ENCODE measurements at regions not wholly inside any gene's neighbourhood (a gene's known extent, or its start where the extent isn't known, plus 50 kb on each side); places are given as distances from the start of the nearest gene placed in this dataset.

DNA sequence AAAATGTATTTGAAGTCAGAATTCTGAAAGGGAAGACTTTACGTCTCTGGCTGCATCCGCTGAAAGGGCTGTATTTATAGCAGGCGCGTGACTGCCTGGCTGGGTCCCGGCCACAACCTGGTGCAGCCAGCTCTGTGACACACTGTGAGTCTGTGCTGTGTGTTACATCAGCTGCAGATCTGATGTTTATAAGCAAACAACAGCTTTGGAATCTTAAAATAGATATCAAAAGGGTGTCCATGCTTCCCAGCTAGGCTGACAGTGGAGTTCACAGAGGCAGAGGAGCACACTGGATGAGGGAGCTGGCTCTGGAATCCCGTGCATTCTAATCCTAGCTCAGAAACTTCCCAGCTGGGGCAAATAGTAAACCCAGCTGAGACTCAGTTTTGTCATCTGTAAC, 433.4 kb upstream of the BRINP1 start:
- Histone ChIP-seq H2BK15ac (ENCODE audit: low read length) (peak overlapping the region; percentile 55), H3K79me1 (ENCODE audit: low read depth, low read length) (no peaks in the 10 kb centered on the region), H3K36me3 (replicated peaks in 1 of 2; ENCODE audit: control insufficient read depth in 2 of 2, insufficient read depth in 2 of 2, low read length in 2 of 2) (no peaks in the 10 kb centered on the region), H4K8ac (ENCODE audit: low read depth, low read length) (no peak overlapping the region), H2BK120ac (ENCODE audit: low read depth, low read length) (no peak overlapping the region), H3K4me1 (ENCODE audit: control insufficient read depth in 2 of 2, insufficient read depth in 1 of 2, low read depth in 1 of 2, low read length in 2 of 2) (peaks cover 0 to 3% of the 10 kb centered on the region in 2 donors), H3K4me3 (ENCODE audit: low read length in 2 of 2) (no peak overlapping the region), H3K14ac (ENCODE audit: low read length) (no peak overlapping the region), H3K4me2 (ENCODE audit: insufficient read depth, low read length, poor library complexity, severe bottlenecking) (no peak overlapping the region), H3K9me3 (replicated peaks in 1 of 2; ENCODE audit: control insufficient read depth in 2 of 2, insufficient read depth in 1 of 2, low read depth in 1 of 2, low read length in 2 of 2) (no peaks in the 10 kb centered on the region), H3K18ac (ENCODE audit: low read length) (peak overlapping the region; percentile 39), H2AFZ (ENCODE audit: low read length) (peak overlapping the region; percentile 55), H3K9ac (ENCODE audit: low read depth, low read length, poor library complexity) (no peak overlapping the region), H3K27ac (replicated peaks; ENCODE audit: low read length) (no peak overlapping the region), H4K91ac (ENCODE audit: low read depth, low read length, poor library complexity) (no peak overlapping the region), H2BK12ac (ENCODE audit: low read length) (no peak overlapping the region), H3K23ac (ENCODE audit: low read depth, low read length, poor library complexity) (no peak overlapping the region), H3K27me3 (ENCODE audit: control insufficient read depth in 3 of 3, insufficient read depth in 3 of 3, low read depth in 1 of 3, low read length in 3 of 3) (no peaks in the 10 kb centered on the region), H2BK5ac (ENCODE audit: low read length) (no peak overlapping the region), H3K4ac (ENCODE audit: low read length) (no peak overlapping the region), H2AK5ac (ENCODE audit: low read depth, low read length) (no peak overlapping the region)
- WGBS, 2 donors (ENCODE audit: extremely low coverage in 2 of 2, insufficient read length in 2 of 2, insufficient replicate concordance in 1 of 2) = no CpG with 5 or more reads among the region's 6 CpGs
- DNase-seq (ENCODE audit: low spot score) = no peak

GRCh38 chr9:119802133-119802532, 432.9 kb upstream of the BRINP1 start:
- no CpG with 5 or more reads among the region's 3 CpGs for WGBS, 2 donors (ENCODE audit: extremely low coverage in 2 of 2, insufficient read length in 2 of 2, insufficient replicate concordance in 1 of 2)
- H2BK120ac ChIP-seq (ENCODE audit: low read depth, low read length) = no peak overlapping the region
- no peak overlapping the region for H4K8ac ChIP-seq (ENCODE audit: low read depth, low read length)
- DNase-seq (ENCODE audit: low spot score) = no peak
- H3K18ac ChIP-seq (ENCODE audit: low read length) = no peak overlapping the region
- H3K27ac ChIP-seq (replicated peaks; ENCODE audit: low read length) = no peak overlapping the region
- H3K36me3 ChIP-seq (replicated peaks in 1 of 2; ENCODE audit: control insufficient read depth in 2 of 2, insufficient read depth in 2 of 2, low read length in 2 of 2) = no peaks in the 10 kb centered on the region
- H3K27me3 ChIP-seq (ENCODE audit: control insufficient read depth in 3 of 3, insufficient read depth in 3 of 3, low read depth in 1 of 3, low read length in 3 of 3) = no peaks in the 10 kb centered on the region
- no peak overlapping the region for H3K4ac ChIP-seq (ENCODE audit: low read length)
- no peak overlapping the region for H4K91ac ChIP-seq (ENCODE audit: low read depth, low read length, poor library complexity)
- no peak overlapping the region for H3K14ac ChIP-seq (ENCODE audit: low read length)
- no peak overlapping the region for H3K23ac ChIP-seq (ENCODE audit: low read depth, low read length, poor library complexity)
- no peak overlapping the region for H3K4me3 ChIP-seq (ENCODE audit: low read length in 2 of 2)
- H3K9ac ChIP-seq (ENCODE audit: low read depth, low read length, poor library complexity) = no peak overlapping the region
- no peaks in the 10 kb centered on the region for H3K79me1 ChIP-seq (ENCODE audit: low read depth, low read length)
- no peak overlapping the region for H2BK15ac ChIP-seq (ENCODE audit: low read length)
- peaks cover 0 to 3% of the 10 kb centered on the region in 2 donors for H3K4me1 ChIP-seq (ENCODE audit: control insufficient read depth in 2 of 2, insufficient read depth in 1 of 2, low read depth in 1 of 2, low read length in 2 of 2)
- no peak overlapping the region for H2BK5ac ChIP-seq (ENCODE audit: low read length)
- no peaks in the 10 kb centered on the region for H3K9me3 ChIP-seq (replicated peaks in 1 of 2; ENCODE audit: control insufficient read depth in 2 of 2, insufficient read depth in 1 of 2, low read depth in 1 of 2, low read length in 2 of 2)
- no peak overlapping the region for H3K4me2 ChIP-seq (ENCODE audit: insufficient read depth, low read length, poor library complexity, severe bottlenecking)
- no peak overlapping the region for H2BK12ac ChIP-seq (ENCODE audit: low read length)
- no peak overlapping the region for H2AK5ac ChIP-seq (ENCODE audit: low read depth, low read length)
- H2AFZ ChIP-seq (ENCODE audit: low read length) = no peak overlapping the region

GRCh38 chr9:119801311-119801710, 432.1 kb upstream of the BRINP1 start:
- Histone ChIP-seq H3K14ac (ENCODE audit: low read length) (no peak overlapping the region), H3K4me3 (ENCODE audit: low read length in 2 of 2) (no peak overlapping the region), H2BK5ac (ENCODE audit: low read length) (no peak overlapping the region), H2AFZ (ENCODE audit: low read length) (no peak overlapping the region), H3K23ac (ENCODE audit: low read depth, low read length, poor library complexity) (no peak overlapping the region), H3K18ac (ENCODE audit: low read length) (no peak overlapping the region), H3K36me3 (replicated peaks in 1 of 2; ENCODE audit: control insufficient read depth in 2 of 2, insufficient read depth in 2 of 2, low read length in 2 of 2) (no peaks in the 10 kb centered on the region), H3K4me1 (ENCODE audit: control insufficient read depth in 2 of 2, insufficient read depth in 1 of 2, low read depth in 1 of 2, low read length in 2 of 2) (peaks cover 0 to 3% of the 10 kb centered on the region in 2 donors), H4K8ac (ENCODE audit: low read depth, low read length) (no peak overlapping the region), H3K27ac (replicated peaks; ENCODE audit: low read length) (no peak overlapping the region), H3K9ac (ENCODE audit: low read depth, low read length, poor library complexity) (no peak overlapping the region), H3K4ac (ENCODE audit: low read length) (no peak overlapping the region), H3K4me2 (ENCODE audit: insufficient read depth, low read length, poor library complexity, severe bottlenecking) (no peak overlapping the region), H3K9me3 (replicated peaks in 1 of 2; ENCODE audit: control insufficient read depth in 2 of 2, insufficient read depth in 1 of 2, low read depth in 1 of 2, low read length in 2 of 2) (no peaks in the 10 kb centered on the region), H2BK120ac (ENCODE audit: low read depth, low read length) (no peak overlapping the region), H2BK12ac (ENCODE audit: low read length) (no peak overlapping the region), H2BK15ac (ENCODE audit: low read length) (no peak overlapping the region), H3K79me1 (ENCODE audit: low read depth, low read length) (no peaks in the 10 kb centered on the region), H4K91ac (ENCODE audit: low read depth, low read length, poor library complexity) (no peak overlapping the region), H2AK5ac (ENCODE audit: low read depth, low read length) (no peak overlapping the region), H3K27me3 (ENCODE audit: control insufficient read depth in 3 of 3, insufficient read depth in 3 of 3, low read depth in 1 of 3, low read length in 3 of 3) (no peaks in the 10 kb centered on the region)
- DNase-seq (ENCODE audit: low spot score) = no peak
- no CpG with 5 or more reads among the region's 4 CpGs for WGBS, 2 donors (ENCODE audit: extremely low coverage in 2 of 2, insufficient read length in 2 of 2, insufficient replicate concordance in 1 of 2)

DNA sequence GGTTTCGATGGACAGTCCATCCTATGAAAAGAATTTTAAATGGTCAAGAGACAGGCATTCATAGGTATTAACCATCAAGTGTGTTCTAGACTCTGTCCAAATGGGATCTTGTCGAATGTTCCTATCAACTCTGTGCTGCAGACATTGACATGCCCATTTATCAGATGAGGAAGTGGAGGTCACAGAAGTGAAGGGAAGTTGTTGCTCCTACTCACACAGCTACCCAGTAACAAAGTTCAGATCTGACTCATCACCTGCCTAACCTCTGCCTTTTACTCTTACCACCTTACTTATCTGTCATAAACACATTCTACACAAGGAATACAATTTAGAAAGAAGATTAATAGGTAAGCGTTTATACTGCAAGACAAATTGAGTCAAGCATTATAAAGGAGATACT, 426.2 kb upstream of the BRINP1 start:
- Histone ChIP-seq H4K91ac (ENCODE audit: low read depth, low read length, poor library complexity) (no peak overlapping the region), H3K27ac (replicated peaks; ENCODE audit: low read length) (no peak overlapping the region), H2BK5ac (ENCODE audit: low read length) (no peak overlapping the region), H3K4me2 (ENCODE audit: insufficient read depth, low read length, poor library complexity, severe bottlenecking) (no peak overlapping the region), H3K4me1 (ENCODE audit: control insufficient read depth in 2 of 2, insufficient read depth in 1 of 2, low read depth in 1 of 2, low read length in 2 of 2) (no peaks in the 10 kb centered on the region), H2BK12ac (ENCODE audit: low read length) (no peak overlapping the region), H3K23ac (ENCODE audit: low read depth, low read length, poor library complexity) (no peak overlapping the region), H3K27me3 (ENCODE audit: control insufficient read depth in 3 of 3, insufficient read depth in 3 of 3, low read depth in 1 of 3, low read length in 3 of 3) (no peaks in the 10 kb centered on the region), H3K9ac (ENCODE audit: low read depth, low read length, poor library complexity) (no peak overlapping the region), H2BK120ac (ENCODE audit: low read depth, low read length) (no peak overlapping the region), H2AFZ (ENCODE audit: low read length) (no peak overlapping the region), H3K4me3 (ENCODE audit: low read length in 2 of 2) (no peak overlapping the region), H3K9me3 (replicated peaks in 1 of 2; ENCODE audit: control insufficient read depth in 2 of 2, insufficient read depth in 1 of 2, low read depth in 1 of 2, low read length in 2 of 2) (no peaks in the 10 kb centered on the region), H3K36me3 (replicated peaks in 1 of 2; ENCODE audit: control insufficient read depth in 2 of 2, insufficient read depth in 2 of 2, low read length in 2 of 2) (no peaks in the 10 kb centered on the region), H4K8ac (ENCODE audit: low read depth, low read length) (no peak overlapping the region), H2BK15ac (ENCODE audit: low read length) (no peak overlapping the region), H3K79me1 (ENCODE audit: low read depth, low read length) (no peaks in the 10 kb centered on the region), H2AK5ac (ENCODE audit: low read depth, low read length) (no peak overlapping the region), H3K4ac (ENCODE audit: low read length) (no peak overlapping the region), H3K18ac (ENCODE audit: low read length) (no peak overlapping the region), H3K14ac (ENCODE audit: low read length) (no peak overlapping the region)
- DNase-seq (ENCODE audit: low spot score) = no peak
- no CpG with 5 or more reads among the region's 3 CpGs for WGBS, 2 donors (ENCODE audit: extremely low coverage in 2 of 2, insufficient read length in 2 of 2, insufficient replicate concordance in 1 of 2)

Measured in neuronal stem cell (in vitro differentiated cells).